T-helper 9 cell (primary cell): ENCODE measurements at regions not wholly inside any gene's neighbourhood (a gene's known extent, or its start where the extent isn't known, plus 50 kb on each side); places are given as distances from the start of the nearest gene placed in this dataset.

Experiments
- DNase-seq: peaks from one replicate; pipeline ENCODE4 v3.0.0-alpha.2; 2020

GRCh38 chr9:81388831-81389230 is 300.5 kb downstream of the TLE1 start:
- no peak for DNase-seq

DNA sequence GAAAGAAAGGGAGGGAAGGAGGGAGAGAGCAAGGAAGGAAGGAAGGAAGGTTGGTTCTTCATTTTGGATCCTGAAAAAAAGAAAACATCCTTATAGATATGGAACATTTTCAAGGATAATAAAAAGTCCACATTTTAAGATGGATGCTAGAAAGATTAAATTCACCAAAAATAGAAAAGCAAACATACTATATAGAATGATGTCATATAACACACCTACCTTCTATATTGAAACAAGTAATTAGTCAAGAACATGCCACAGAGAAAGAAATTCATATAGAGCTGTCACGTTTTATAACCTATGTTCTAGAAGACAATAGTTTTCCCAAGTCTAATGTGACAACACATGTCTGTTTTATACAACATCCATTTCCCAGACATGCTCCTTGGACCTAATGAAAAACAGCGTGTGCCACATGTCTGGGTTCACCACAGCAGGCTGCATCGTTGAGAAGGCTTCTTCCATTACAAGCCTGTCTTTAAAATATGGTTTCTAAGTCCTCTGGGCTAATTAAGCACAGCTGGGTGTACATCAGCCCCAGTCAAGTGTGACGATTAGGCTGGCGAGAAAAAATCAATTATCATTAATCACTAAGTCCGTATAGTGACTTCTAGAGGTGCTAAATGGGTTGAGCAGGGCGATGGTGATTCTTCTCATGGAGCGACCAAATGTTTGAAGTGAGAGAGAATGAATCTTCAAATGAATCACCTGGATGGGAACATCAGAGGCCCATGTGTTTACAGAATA is 301.8 kb downstream of the TLE1 start:
- no peak for DNase-seq

- DNase-seq: no peak
Observed at GRCh38 chr9:81384911-81385310, 304.4 kb downstream of the TLE1 start.

DNA sequence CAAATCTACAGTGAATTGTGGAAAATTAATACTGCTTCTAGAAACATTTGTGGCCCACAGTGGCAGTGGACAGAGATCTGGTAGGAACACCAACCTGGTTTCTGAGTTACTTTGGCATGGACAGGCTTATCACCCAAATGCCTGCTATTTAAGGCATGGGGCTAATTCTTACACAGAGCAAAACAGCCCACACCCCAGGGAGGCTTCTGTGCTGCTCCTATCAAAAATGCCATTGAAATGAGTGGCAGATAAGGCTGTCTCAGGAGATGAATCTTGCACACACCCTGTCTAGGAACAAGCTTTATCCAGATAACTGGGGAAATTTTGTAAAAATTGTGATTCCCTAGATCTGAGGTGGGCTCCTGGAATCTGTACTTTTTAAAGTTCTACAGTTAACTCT is 307.1 kb downstream of the TLE1 start:
- no peak for DNase-seq

DNA sequence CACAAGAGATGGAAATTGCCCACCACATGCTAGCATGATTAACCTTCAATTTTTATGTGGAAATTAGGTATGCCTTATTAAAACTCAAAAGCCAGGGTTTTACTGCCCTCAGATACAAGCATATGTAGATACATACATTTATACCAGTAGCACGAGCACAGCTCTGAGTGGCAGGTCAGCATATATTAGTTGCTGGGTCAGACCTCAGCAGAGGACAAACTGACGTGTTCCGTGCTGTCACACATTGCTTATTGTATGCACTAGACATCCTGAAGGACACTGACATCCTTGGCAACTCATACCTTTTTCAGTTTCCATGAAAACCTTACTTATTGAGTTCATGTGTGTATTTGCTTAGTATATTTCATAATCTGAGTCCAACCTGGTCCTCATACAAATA is 307.7 kb downstream of the TLE1 start:
- no peak for DNase-seq

- no peak for DNase-seq
Observed at GRCh38 chr9:81380504-81381359, 308.6 kb downstream of the TLE1 start.

DNA sequence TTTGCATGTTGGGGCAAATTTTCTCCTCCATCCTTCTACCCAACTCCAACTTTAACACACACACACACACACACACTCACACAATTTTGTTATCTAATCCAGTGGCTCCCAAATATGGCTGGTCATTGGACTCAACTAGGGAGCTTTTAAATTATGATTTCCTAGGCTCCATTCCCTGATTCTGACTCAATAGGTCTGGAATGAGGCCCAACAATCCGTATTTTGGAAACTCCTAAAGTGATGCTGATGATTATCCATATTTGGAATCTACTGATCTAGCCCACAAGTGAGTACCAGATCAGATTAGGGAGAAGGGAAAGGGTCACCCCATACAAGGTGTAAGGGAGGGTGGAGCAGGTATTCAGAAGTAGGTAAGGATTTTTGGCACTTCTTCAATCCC is 309.7 kb downstream of the TLE1 start:
- DNase-seq: no peak

GRCh38 chr9:81377921-81378320 is 311.4 kb downstream of the TLE1 start:
- DNase-seq: no peak

- DNase-seq: no peak
Observed at GRCh38 chr9:81377320-81377719, 312.0 kb downstream of the TLE1 start.

DNA sequence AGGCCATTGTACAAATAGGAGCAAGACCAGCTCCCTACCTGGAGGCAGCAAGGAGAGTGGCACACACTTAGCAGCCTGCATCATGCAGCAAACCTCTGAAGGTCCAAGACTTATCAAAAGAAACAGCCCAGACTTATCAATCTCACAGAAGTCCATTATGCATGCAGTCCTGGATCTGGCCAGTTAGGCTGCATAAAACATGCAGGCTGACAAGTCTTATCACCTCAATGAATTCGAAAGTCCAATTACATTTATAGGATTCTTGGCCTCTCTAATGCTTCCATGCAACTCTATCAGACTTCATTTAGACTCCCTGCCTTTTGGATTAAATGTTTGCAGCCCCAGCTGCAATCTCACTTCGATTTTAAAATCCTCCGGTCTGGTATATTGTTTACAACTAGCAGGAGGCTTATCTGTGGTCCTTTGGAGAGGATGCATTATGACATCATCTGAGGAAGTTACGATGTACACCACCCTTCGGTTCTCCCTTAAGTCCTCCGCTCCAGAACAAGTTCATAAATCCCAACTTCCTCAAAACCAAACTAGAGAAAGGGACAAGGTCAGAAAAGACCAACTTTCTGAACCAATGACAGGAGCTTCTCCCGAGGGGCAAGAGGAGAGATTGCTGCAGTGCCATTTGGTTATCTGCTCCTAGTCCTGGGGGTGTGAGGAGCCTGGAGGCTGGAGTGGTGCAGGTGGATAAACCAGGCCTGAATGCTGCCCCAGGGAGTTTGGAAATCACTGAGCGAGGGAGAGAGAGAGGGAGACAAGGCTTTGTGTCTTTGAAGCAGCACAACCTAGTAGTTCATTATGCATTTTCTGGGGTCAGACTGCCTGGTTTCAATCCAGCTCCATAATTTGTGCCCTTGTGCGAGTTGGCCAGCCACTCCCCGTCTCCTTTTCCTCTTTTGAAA is 313.9 kb downstream of the TLE1 start:
- no peak for DNase-seq

DNA sequence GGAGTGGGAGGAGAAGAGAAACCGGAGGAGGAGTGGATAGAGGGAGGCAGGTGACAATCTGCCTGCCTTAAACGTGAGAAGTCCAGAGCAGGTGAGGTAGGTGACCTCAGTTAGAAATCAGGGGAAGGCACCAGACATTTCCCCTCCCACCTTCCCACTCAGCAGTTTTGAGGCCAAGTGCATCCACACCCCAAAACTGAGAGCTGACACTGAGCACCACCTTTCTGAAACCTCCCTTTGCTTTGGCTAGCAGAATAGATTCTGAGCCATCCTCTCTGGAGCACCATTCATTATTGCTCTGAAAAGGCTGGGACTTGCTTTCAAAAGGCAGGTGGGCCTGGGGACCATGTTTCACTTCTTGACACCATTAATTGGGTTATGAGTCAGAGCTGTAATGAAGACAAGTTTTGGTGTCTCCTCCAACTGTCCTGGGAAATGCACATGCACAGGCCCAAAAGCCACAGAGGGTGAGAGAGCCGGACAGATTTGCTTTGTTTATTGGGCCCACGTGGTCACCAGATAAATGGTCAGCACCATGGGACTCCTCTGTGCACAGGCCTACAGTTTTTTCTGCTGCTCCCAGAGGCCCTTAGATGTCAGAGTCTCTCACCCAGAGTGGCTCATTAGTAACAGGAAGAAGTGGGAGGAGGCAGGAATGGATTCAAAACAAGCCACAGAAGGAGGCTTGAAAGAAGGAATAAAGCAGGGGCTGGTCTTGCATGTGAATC is 314.7 kb downstream of the TLE1 start:
- DNase-seq: no peak

DNA sequence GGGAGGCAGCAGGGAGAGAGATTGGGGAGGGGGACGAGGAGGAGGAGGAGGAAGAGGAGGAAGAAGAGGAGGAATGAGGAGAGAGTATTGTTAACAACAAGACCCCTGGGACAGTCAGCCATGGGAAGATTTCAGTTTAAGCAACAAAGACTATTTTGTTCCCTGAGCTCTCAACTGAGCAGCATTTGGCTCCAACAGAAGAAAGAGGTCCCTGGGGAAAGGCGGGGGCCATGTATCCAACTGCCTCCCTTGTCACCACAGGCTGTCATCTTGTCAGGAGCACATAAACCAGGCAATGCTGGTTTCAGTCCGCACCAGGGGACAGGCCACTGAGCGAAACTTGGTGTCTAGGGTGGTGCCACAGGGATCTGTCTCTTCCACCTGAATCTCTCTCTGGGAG is 316.1 kb downstream of the TLE1 start:
- no peak for DNase-seq

GRCh38 chr9:81372628-81373191 is 316.6 kb downstream of the TLE1 start:
- no peak for DNase-seq

DNA sequence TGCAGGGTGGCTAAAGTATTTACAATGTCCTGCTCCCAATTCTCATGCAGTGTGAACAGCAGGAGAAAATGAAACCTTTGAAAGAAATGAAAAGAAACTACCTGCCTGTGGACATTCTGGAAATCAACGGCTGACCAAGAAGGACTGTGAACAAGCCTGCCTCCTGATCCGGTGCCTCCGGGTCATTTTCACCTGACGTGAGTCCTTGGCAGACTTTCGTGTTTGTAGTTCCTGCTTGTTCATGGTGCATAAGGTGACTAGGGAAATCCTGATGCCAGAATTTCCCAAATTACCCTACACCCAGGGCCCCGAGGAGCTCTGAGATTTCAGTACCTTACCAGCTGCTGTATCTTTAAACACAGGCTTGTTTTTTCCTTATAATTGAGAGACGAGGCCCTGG is 317.5 kb downstream of the TLE1 start:
- no peak for DNase-seq

DNA sequence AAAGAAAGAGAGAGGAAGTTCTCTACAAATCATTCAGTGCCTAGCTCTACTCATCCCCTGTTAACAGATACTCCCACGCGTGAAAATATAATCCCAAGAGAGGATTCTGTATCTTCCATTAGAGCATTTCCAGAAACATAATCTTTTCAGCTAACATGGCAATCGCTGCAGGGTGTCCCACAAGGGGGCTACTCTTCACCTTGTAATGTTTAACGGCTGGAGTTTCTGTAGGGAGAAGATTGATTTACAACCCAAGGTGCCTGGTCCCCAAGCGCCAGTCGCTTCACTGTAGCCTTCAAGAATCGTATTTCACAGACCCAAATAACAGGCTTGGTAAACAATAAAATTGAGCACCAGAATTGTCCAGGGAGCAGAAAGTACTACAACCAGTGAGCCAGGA is 318.7 kb downstream of the TLE1 start:
- no peak for DNase-seq

DNA sequence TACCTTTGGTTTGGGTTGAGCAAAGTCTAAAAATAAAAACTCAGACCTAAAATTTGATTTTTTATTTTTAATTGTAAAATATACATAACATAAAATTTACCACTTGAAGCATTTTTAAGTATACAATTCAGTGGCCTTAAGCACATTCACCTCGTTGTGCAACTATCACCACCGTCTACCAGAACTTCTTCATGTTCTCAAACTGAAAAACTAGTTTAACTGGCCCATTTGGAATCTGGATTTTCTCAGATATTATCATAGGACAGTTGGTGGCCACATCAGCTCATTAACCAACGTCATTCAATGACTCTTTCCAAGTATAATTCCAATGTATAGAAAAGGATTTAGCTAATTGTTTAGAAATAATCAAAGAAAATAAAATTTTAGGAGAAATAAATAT is 319.3 kb downstream of the TLE1 start:
- DNase-seq: no peak

GRCh38 chr9:81369121-81369520 is 320.2 kb downstream of the TLE1 start:
- DNase-seq: no peak

DNA sequence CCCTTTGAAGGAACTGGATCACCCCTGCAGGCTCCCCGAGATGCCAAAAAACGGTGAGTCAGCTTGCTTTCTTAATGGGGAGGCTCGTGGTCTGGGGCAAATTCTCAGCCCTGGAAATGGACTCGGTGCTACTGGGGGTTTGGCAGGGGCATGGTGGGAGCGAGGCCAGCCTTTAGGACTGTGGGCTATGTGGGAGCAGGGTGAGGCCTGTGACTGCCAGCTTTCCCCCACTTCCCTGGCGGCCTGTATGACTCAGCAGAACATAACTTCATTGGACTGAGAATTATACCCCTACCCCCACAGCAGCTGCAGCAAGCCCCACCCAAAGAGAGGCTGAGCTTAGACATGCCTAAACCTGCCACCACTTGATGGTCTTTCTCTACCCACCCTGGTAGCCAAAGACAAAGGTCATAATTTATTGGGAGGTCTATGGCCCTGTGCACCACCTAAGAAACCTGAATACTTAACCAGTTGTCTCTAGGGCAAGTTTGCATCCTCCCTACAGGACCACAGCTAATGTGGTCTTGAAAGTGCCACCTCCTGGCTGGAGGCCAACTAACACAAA is 325.3 kb downstream of the TLE1 start:
- no peak for DNase-seq

GRCh38 chr9:81361296-81361695 is 328.1 kb downstream of the TLE1 start:
- DNase-seq: no peak

DNA sequence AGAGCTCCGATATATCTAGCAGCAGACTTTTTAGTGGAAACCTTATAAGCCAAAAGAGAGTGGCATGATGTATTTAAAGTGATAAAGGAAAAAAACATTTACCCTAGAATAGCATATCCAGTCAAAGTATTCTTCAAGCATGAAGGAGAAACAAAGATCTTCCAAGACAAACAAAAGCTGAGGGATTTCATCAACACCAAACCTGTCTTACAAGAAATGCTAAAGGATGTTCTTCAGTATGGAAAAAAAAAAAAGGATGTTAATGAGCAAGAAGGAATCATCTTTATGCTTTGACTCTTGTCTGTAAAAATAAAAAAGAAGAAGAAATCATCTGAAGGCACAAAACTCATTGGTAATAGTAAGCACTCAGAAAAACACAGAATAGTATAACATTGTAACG is 338.2 kb downstream of the TLE1 start:
- no peak for DNase-seq

DNA sequence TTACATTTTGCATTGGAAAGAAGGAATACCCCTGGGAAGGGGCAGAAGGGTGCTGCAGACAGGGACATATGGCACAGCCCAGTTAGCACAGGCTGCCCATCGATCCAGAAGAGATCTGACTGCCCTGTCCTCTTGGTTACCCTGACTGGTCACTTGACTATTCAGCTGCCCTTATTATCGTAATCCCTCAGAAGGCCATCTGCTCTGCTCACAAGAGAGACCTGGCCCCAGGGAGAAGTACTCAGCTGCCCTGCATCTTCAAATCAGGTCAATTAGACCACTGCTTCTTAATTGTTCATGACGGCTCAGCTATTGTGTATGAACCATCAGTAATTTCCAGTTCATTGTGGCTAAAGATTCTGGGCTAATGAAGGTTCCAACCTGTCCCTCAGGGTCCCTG is 345.0 kb downstream of the TLE1 start:
- DNase-seq: no peak

DNA sequence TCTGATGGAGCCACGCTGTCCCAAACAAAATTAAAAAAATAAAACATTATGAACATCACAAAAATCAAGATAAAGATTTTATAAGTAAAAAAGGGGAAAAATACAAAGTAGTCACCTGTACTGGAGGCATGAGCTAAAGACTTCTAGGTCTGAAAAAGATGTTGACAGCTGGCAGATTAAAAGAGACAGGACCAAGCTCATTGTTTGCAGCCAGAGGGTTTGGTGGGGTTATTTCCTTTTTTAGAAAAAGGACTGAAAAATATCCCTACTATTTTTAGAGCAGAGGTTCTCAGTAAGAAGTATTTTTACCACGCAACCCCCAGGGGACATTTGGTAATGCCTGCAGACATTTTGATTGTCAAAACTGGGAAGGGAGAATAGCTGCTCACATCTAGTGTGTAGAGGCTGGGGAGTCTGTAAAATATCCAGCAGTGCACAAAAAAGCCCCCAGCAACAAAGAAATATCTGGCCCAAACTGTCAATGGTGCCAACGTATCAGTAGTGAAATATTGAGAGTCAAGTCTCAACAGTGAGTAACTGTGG is 353.4 kb downstream of the TLE1 start:
- DNase-seq: no peak
